ENCODE measurements at regions not wholly inside any gene's neighbourhood (a gene's known extent, or its start where the extent isn't known, plus 50 kb on each side); places are given as distances from the start of the nearest gene placed in this dataset.

- CTCF ChIA-PET: interaction anchor here (1.4 kb wide), 1 partner anchor 9 kb away, joined by 8 read pairs; no protein-coding TSS in a partner anchor
- no peaks in the 10 kb centered on the region for H3K27me3 ChIP-seq (ENCODE audit: control insufficient read depth, insufficient read depth, low read length)
- H3K9me3 ChIP-seq (ENCODE audit: control insufficient read depth, insufficient read depth, low read length): no peaks in the 10 kb centered on the region
- POLR2A ChIA-PET: no interaction called here
- H3K27ac ChIP-seq (ENCODE audit: low read depth, low read length): no peak overlapping the region
- no peak for TF ChIP-seq CTCF (IDR thresholded peaks at IDR 0.05; ENCODE audit: low read depth, low read length)
- H3K4me3 ChIP-seq (ENCODE audit: low read depth, low read length): no peak overlapping the region
- DNase-seq (ENCODE audit: low read depth, low spot score): no peak
Observed at GRCh38 chr2:164052006-164052405, 316.2 kb upstream of the FIGN start.

GRCh38 chr2:164048729-164049128, 312.9 kb upstream of the FIGN start:
- no peak for DNase-seq (ENCODE audit: low read depth, low spot score)
- Histone ChIP-seq H3K9me3 (ENCODE audit: control insufficient read depth, insufficient read depth, low read length) (no peaks in the 10 kb centered on the region), H3K27ac (ENCODE audit: low read depth, low read length) (no peak overlapping the region), H3K27me3 (ENCODE audit: control insufficient read depth, insufficient read depth, low read length) (no peaks in the 10 kb centered on the region), H3K4me3 (ENCODE audit: low read depth, low read length) (no peak overlapping the region)
- CTCF ChIA-PET: no interaction called here
- POLR2A ChIA-PET: no interaction called here
- no peak for TF ChIP-seq CTCF (IDR thresholded peaks at IDR 0.05; ENCODE audit: low read depth, low read length)

- no peak for DNase-seq (ENCODE audit: low read depth, low spot score)
- Histone ChIP-seq H3K27ac (ENCODE audit: low read depth, low read length) (no peak overlapping the region), H3K4me3 (ENCODE audit: low read depth, low read length) (no peak overlapping the region), H3K27me3 (ENCODE audit: control insufficient read depth, insufficient read depth, low read length) (no peaks in the 10 kb centered on the region), H3K9me3 (ENCODE audit: control insufficient read depth, insufficient read depth, low read length) (no peaks in the 10 kb centered on the region)
- no peak for TF ChIP-seq CTCF (IDR thresholded peaks at IDR 0.05; ENCODE audit: low read depth, low read length)
- POLR2A ChIA-PET: no interaction called here
- CTCF ChIA-PET: no interaction called here
Observed at GRCh38 chr2:164046040-164046439, 310.2 kb upstream of the FIGN start.

GRCh38 chr2:164044622-164045021, 308.8 kb upstream of the FIGN start:
- DNase-seq (ENCODE audit: low read depth, low spot score): no peak
- ChIA-PET POLR2A (no interaction called here), CTCF (interaction anchor here (1.0 kb wide), 1 partner anchor 16 kb away, joined by 3 read pairs; no protein-coding TSS in a partner anchor)
- Histone ChIP-seq H3K4me3 (ENCODE audit: low read depth, low read length) (no peak overlapping the region), H3K9me3 (ENCODE audit: control insufficient read depth, insufficient read depth, low read length) (no peaks in the 10 kb centered on the region), H3K27me3 (ENCODE audit: control insufficient read depth, insufficient read depth, low read length) (no peaks in the 10 kb centered on the region), H3K27ac (ENCODE audit: low read depth, low read length) (peak overlapping the region; percentile 4)
- no peak for TF ChIP-seq CTCF (IDR thresholded peaks at IDR 0.05; ENCODE audit: low read depth, low read length)

- no peak overlapping the region for H3K27ac ChIP-seq (ENCODE audit: low read depth, low read length)
- no peaks in the 10 kb centered on the region for H3K9me3 ChIP-seq (ENCODE audit: control insufficient read depth, insufficient read depth, low read length)
- no peak for DNase-seq (ENCODE audit: low read depth, low spot score)
- H3K4me3 ChIP-seq (ENCODE audit: low read depth, low read length): no peak overlapping the region
- ChIA-PET POLR2A (no interaction called here), CTCF (no interaction called here)
- TF ChIP-seq CTCF (IDR thresholded peaks at IDR 0.05; ENCODE audit: low read depth, low read length): no peak
- H3K27me3 ChIP-seq (ENCODE audit: control insufficient read depth, insufficient read depth, low read length): no peaks in the 10 kb centered on the region
Observed at GRCh38 chr2:164039270-164039669, 303.5 kb upstream of the FIGN start.
